T-helper 2 cell treated with Interferon-gamma antibody and Interleukin-4, amounts not matched to agents 5 μg/mL and 100 μg/mL, for 36 hours (primary cell): ENCODE measurements at regions not wholly inside any gene's neighbourhood (a gene's known extent, or its start where the extent isn't known, plus 50 kb on each side); places are given as distances from the start of the nearest gene placed in this dataset.

Experiments
- DNase-seq: peaks from one replicate; pipeline ENCODE4 v3.0.0; 2021; ENCODE audit warnings: low spot score
- H3K27ac Mint-ChIP-seq: one replicate; pipeline ENCODE4 v1.8.0; 2021; ENCODE audit warnings: mild to moderate bottlenecking, mixed read lengths
- H3K27me3 Mint-ChIP-seq: one replicate; pipeline ENCODE4 v1.8.0; 2021; ENCODE audit warnings: low read depth, mixed read lengths
- H3K36me3 Mint-ChIP-seq: one replicate; pipeline ENCODE4 v1.8.0; 2021; ENCODE audit warnings: low read depth, mixed read lengths
- H3K4me1 Mint-ChIP-seq: one replicate; pipeline ENCODE4 v1.8.0; 2021; ENCODE audit warnings: low read depth, mixed read lengths
- H3K4me3 Mint-ChIP-seq: one replicate; pipeline ENCODE4 v1.8.0; 2022; ENCODE audit warnings: mild to moderate bottlenecking, moderate library complexity, mixed read lengths
- H3K9me3 Mint-ChIP-seq: one replicate; pipeline ENCODE4 v1.8.0; 2021; ENCODE audit warnings: mixed read lengths

- Mint-ChIP-seq H3K36me3 (peaks cover 3% of the 10 kb centered on the region), H3K4me3 (no peak overlapping the region), H3K27ac (no peak overlapping the region), H3K27me3 (no peaks in the 10 kb centered on the region), H3K9me3 (peaks cover 43% of the 10 kb centered on the region), H3K4me1 (no peaks in the 10 kb centered on the region)
- no peak for DNase-seq
Observed at GRCh38 chr10:8722835-8723234, 668.3 kb downstream of the GATA3 start.

GRCh38 chr10:8725343-8725742 lies 670.9 kb downstream of the GATA3 start:
- Mint-ChIP-seq H3K36me3 (peaks cover 1% of the 10 kb centered on the region), H3K4me1 (no peaks in the 10 kb centered on the region), H3K4me3 (no peak overlapping the region), H3K27ac (no peak overlapping the region), H3K9me3 (peaks cover 22% of the 10 kb centered on the region), H3K27me3 (no peaks in the 10 kb centered on the region)
- no peak for DNase-seq

- Mint-ChIP-seq H3K36me3 (peaks cover 1% of the 10 kb centered on the region), H3K9me3 (peaks cover 22% of the 10 kb centered on the region), H3K4me3 (no peak overlapping the region), H3K4me1 (no peaks in the 10 kb centered on the region), H3K27me3 (no peaks in the 10 kb centered on the region), H3K27ac (no peak overlapping the region)
- DNase-seq = peak; percentile 7
Observed at GRCh38 chr10:8726084-8726778, 671.7 kb downstream of the GATA3 start.

- no peaks in the 10 kb centered on the region for H3K27me3 Mint-ChIP-seq
Observed at GRCh38 chr10:8726779-8727084, 672.2 kb downstream of the GATA3 start.

GRCh38 chr10:8731121-8732095 lies 676.9 kb downstream of the GATA3 start:
- Mint-ChIP-seq H3K4me3 (no peak overlapping the region), H3K27ac (no peak overlapping the region), H3K9me3 (no peaks in the 10 kb centered on the region), H3K27me3 (no peaks in the 10 kb centered on the region), H3K4me1 (no peaks in the 10 kb centered on the region), H3K36me3 (no peaks in the 10 kb centered on the region)
- no peak for DNase-seq

More at GRCh38 chr10:8726779-8727084, 672.2 kb downstream of the GATA3 start:
- Mint-ChIP-seq H3K27ac (no peak overlapping the region), H3K4me1 (no peaks in the 10 kb centered on the region), H3K9me3 (peaks cover 22% of the 10 kb centered on the region), H3K36me3 (peaks cover 1% of the 10 kb centered on the region), H3K4me3 (no peak overlapping the region)
- no peak for DNase-seq

GRCh38 chr10:8738987-8739386 lies 684.5 kb downstream of the GATA3 start:
- no peak overlapping the region for H3K4me3 Mint-ChIP-seq
- peaks cover 8% of the 10 kb centered on the region for H3K9me3 Mint-ChIP-seq
- no peak overlapping the region for H3K27ac Mint-ChIP-seq
- no peaks in the 10 kb centered on the region for H3K27me3 Mint-ChIP-seq
- H3K4me1 Mint-ChIP-seq = no peaks in the 10 kb centered on the region
- no peak for DNase-seq
- H3K36me3 Mint-ChIP-seq = peaks cover 2% of the 10 kb centered on the region

GRCh38 chr10:8752146-8752843 lies 697.8 kb downstream of the GATA3 start:
- no peaks in the 10 kb centered on the region for H3K36me3 Mint-ChIP-seq
- no peak overlapping the region for H3K4me3 Mint-ChIP-seq
- H3K27me3 Mint-ChIP-seq = no peaks in the 10 kb centered on the region
- H3K27ac Mint-ChIP-seq = no peak overlapping the region
- no peak for DNase-seq
- H3K4me1 Mint-ChIP-seq = peaks cover 4% of the 10 kb centered on the region
- H3K9me3 Mint-ChIP-seq = peaks cover 16% of the 10 kb centered on the region

DNA sequence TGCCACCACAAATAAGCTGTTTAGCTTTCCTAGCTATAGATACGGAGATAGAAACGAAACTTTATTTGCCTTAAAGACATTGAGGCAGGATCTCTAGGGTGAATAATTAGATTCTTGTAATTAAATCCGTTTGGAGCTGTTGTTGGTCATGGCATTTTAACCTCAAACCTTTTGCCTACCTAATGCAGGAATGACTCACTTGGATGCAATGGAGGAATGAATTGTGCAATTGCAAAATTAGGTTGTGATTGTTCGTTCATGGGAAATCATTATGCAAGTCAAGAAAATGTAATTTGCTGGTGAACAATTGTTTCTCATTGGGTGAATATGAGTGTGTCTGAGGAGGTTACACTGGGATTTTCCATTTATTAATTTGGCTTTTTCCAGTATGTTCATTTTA lies 703.5 kb downstream of the GATA3 start:
- Mint-ChIP-seq H3K27me3 (no peaks in the 10 kb centered on the region), H3K36me3 (no peaks in the 10 kb centered on the region)

DNA sequence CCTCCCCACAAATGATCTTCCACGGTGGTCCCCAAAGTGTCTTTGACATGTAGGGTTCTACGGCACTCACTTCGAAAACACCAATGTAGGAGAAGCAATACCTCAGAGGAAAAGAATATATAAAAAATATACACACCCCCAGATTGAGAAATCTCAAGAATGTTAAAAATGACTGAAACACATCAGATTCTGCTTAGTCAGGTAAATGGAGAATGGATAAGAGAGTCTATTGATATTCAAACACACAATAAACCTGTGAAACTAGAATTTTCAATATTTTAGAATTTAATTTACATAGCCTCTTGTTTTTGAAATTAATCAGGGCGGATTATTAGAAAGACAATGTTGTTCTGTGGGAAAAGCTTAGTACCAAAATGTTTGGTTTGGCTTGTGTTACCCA lies 712.4 kb downstream of the GATA3 start:
- H3K9me3 Mint-ChIP-seq = peaks cover 7% of the 10 kb centered on the region
- peaks cover 14% of the 10 kb centered on the region for H3K4me1 Mint-ChIP-seq
- no peak overlapping the region for H3K27ac Mint-ChIP-seq
- no peak for DNase-seq
- H3K27me3 Mint-ChIP-seq = no peaks in the 10 kb centered on the region
- H3K4me3 Mint-ChIP-seq = no peak overlapping the region
- H3K36me3 Mint-ChIP-seq = no peaks in the 10 kb centered on the region

More for the DNA sequence above, 703.5 kb downstream of the GATA3 start:
- Mint-ChIP-seq H3K4me1 (peaks cover 11% of the 10 kb centered on the region), H3K9me3 (peaks cover 16% of the 10 kb centered on the region), H3K27ac (no peak overlapping the region), H3K4me3 (no peak overlapping the region)
- DNase-seq = no peak

GRCh38 chr10:8767591-8767990 lies 713.1 kb downstream of the GATA3 start:
- H3K9me3 Mint-ChIP-seq = peaks cover 7% of the 10 kb centered on the region
- DNase-seq = no peak
- H3K36me3 Mint-ChIP-seq = no peaks in the 10 kb centered on the region
- no peaks in the 10 kb centered on the region for H3K27me3 Mint-ChIP-seq
- peak overlapping the region; percentile 16 for H3K4me3 Mint-ChIP-seq
- H3K27ac Mint-ChIP-seq = peak overlapping the region; percentile 63
- peaks cover 14% of the 10 kb centered on the region for H3K4me1 Mint-ChIP-seq

- H3K27ac Mint-ChIP-seq = no peak overlapping the region
- no peak overlapping the region for H3K4me3 Mint-ChIP-seq
- peaks cover 13% of the 10 kb centered on the region for H3K4me1 Mint-ChIP-seq
- peaks cover 7% of the 10 kb centered on the region for H3K9me3 Mint-ChIP-seq
- no peaks in the 10 kb centered on the region for H3K27me3 Mint-ChIP-seq
- H3K36me3 Mint-ChIP-seq = no peaks in the 10 kb centered on the region
- no peak for DNase-seq
Observed at GRCh38 chr10:8768341-8768740, 713.9 kb downstream of the GATA3 start.

DNA sequence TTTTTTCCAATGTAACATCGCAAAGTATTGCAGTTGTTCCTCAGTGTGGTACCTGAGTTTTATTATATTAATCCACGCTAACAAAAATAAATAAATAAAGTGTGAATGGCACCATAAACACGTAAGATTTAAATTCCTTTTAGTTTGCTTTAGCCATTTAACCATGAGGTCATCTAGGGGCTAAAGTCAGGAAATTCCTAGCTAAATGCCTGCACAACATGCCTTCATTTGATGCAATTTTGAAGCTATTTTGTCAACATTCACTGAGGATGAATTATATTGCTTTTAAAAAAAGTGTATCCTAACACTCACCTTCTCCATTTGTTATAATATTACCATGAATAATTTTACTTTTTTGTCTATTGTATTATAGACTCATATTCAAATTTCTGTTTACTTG lies 714.4 kb downstream of the GATA3 start:
- Mint-ChIP-seq H3K4me3 (no peak overlapping the region), H3K27ac (no peak overlapping the region), H3K36me3 (no peaks in the 10 kb centered on the region), H3K9me3 (peaks cover 7% of the 10 kb centered on the region), H3K27me3 (no peaks in the 10 kb centered on the region), H3K4me1 (peaks cover 12% of the 10 kb centered on the region)
- DNase-seq = no peak

GRCh38 chr10:8776926-8777622 lies 722.6 kb downstream of the GATA3 start:
- peak overlapping the region; percentile 55 for H3K4me3 Mint-ChIP-seq
- DNase-seq = no peak
- peaks cover 27% of the 10 kb centered on the region for H3K4me1 Mint-ChIP-seq
- H3K27me3 Mint-ChIP-seq = no peaks in the 10 kb centered on the region
- peaks cover 11% of the 10 kb centered on the region for H3K9me3 Mint-ChIP-seq
- H3K36me3 Mint-ChIP-seq = peaks cover 7% of the 10 kb centered on the region
- peak overlapping the region; percentile 80 for H3K27ac Mint-ChIP-seq
